HT1080 (cell line): ENCODE measurements at regions not wholly inside any gene's neighbourhood (a gene's known extent, or its start where the extent isn't known, plus 50 kb on each side); places are given as distances from the start of the nearest gene placed in this dataset.
"Not testable (repeated sequence)": the region's sequence is repeated elsewhere in the genome, so short reads cannot be mapped to it uniquely, and the experiment has no call there.

Experiments used
- DNase-seq: peaks from one replicate; pipeline ENCODE4 v3.0.0-alpha.2; 2015; ENCODE audit warnings: low read depth

DNA sequence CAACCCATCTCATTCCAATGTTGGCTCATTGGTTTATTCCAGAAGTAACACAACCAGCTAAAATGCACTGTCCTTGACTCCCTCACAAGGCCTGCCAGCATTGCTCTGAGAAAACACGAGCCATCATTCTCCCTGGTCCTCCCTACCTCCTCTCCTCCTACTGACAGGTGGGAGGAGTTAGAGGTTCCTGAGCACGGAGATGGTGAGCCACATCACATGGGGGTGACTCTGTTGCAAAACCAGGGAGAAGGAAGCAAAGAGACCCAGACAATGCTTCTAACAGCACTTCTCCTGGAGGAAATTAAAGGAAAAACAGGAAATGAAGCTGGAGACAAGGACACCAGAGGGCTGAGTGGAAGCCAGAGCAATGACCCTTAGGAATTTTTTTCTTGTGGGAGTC lies 667.4 kb downstream of the NTRK3 start:
- DNase-seq = peak; percentile 5

- DNase-seq = peak; percentile 6
Measured at GRCh38 chr15:87582169-87582568, 674.4 kb downstream of the NTRK3 start.

DNA sequence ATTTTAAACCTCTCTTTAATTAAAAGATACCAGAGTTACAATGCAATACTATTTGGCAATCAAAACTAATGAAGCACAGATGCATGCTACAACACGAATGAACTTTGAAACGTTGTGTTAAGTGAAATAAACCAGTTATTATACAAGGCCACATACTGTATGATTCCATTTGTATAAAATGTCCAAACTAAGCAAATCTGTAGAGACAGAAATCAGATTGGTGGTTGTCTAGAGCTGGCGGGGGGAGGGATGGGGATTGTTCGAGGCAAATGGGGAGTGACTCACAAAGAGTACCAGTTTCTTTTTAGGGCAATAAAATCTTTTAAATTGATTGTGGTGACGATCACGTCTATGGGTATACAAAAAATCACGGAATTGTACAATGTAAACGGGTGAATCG lies 677.0 kb downstream of the NTRK3 start:
- no peak for DNase-seq

DNA sequence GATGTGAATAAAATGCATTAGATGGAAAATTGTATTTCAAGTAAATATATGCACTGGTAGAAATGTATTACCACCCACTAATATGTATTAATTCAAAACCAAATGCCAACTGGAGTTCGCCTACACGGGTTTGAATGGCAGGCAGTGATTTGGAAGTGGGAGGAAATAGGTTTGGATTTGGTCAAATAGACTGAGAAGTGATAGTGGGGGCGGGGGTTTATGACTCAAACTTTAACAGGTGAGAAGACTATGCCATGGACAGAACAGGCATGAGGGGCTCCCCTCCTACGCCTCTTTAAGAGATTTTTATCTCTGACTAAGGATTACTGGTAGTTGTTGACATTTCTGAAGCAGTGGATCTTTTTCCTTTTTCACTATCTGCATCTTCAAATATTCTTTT lies 677.8 kb downstream of the NTRK3 start:
- no peak for DNase-seq

- no peak for DNase-seq
Measured at GRCh38 chr15:87577336-87577735, 679.2 kb downstream of the NTRK3 start.

DNA sequence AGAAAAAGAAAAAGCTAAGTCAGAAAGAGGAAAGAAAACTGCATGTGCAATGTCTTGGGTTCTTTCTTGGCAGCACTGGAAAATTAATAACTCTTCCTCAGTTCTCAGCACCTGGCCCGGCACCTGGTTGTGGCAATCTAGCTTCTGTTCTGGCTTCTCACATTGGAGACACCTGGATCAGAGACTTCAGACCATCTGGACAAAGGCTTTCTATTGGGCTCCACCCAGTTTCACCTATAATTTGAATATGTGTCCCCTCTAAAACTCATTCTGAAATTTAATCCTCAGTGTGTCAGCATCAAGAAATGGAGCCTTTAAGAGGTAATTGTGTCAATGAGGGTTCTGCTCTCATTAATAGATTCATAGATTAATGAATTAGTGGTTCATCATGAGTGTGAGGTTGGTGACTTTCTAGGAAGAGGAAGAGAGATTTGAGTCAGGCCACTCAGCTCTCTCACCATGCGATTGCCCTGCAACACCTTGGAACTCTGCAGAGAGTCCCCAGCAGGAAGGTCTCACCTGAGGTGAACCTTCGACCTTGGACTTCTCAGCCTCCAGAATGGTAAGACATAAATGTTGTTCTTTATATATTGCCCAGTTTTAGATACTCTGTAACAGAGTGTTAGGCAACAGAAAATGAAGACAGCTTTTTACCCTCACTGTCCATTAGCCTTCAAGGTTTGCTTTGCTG lies 679.9 kb downstream of the NTRK3 start:
- DNase-seq = peak; percentile 20

- DNase-seq = no peak
Measured at GRCh38 chr15:87575896-87576473, 680.6 kb downstream of the NTRK3 start.

GRCh38 chr15:87573534-87573933 lies 683.0 kb downstream of the NTRK3 start:
- DNase-seq = no peak

DNA sequence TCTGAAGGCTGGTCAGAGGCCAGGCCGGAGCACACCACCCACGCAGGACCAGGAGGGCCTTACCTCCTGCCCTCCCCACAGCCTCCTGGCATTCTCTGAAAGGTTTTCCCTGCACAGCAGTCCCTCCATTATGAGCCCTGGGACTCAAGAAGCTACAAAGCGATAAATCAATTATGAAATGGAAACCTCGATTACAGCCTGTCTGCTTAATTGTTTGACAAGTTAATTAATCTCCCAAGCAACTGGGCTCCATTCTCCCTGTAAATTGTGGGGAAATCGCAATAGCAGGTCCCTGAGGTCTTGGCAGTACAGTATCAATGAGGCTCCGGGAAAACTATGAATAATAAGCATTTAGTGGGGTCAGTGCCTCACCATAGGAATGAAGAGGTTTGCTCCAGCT lies 683.5 kb downstream of the NTRK3 start:
- DNase-seq = no peak

DNA sequence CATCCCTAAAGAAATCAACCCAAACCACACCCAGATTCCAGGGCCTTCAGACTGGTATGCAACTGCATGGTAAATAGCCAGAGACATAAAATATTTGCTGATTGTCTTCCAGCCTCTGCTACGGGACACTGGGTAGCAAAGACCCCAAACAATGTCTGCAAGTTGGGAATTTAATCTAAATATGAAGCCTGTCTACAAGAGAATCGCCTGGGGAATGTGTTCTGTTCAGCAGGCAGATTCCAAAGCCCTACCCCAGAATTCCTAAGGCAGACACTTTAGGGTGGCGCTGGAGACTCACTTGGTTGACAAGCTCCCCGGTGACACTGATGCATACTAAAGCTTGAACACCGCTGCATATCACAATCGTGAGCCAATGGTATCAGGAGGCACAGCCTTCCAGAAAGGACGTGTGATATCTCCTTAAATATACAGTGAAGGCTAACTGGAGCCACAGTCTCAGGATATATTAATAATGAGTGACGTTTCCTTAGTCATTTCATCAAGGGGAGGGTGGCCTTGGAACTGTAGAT lies 684.1 kb downstream of the NTRK3 start:
- no peak for DNase-seq

- DNase-seq = no peak
Measured at GRCh38 chr15:87570206-87570605, 686.3 kb downstream of the NTRK3 start.

- no peak for DNase-seq
Measured at GRCh38 chr15:87569581-87569980, 687.0 kb downstream of the NTRK3 start.

DNA sequence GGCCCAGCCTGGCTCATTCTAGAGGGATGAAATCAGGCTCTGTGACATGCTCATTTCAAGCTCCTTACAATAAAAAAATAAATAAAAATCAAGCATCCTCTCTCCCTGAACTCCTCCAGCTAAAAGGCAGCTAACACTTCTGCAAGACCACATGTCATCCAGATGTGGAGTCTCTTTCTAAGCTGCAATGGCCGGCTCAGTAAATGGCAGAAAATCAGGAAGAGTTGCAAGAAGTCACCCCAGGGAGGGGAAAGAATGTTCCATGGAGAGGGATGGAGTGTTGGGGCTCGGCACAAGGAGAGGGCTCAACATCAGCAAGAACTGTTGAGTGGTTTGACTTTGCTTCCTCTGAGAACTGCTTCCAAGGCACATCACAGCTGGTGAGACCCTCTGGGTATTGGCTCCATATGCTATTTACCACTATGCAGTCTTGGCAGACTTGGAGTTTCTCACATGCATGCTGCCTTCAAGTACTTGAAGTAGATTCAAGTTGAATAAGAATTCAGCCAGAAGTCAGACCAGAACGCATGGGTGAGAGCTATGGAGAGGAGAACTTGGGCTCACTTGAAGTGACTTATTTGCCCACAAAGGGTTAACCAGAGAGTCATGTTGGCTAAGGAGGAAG lies 689.0 kb downstream of the NTRK3 start:
- DNase-seq = no peak

GRCh38 chr15:87566236-87566635 lies 690.3 kb downstream of the NTRK3 start:
- no peak for DNase-seq

- DNase-seq = no peak
Measured at GRCh38 chr15:87564681-87565080, 691.9 kb downstream of the NTRK3 start.

DNA sequence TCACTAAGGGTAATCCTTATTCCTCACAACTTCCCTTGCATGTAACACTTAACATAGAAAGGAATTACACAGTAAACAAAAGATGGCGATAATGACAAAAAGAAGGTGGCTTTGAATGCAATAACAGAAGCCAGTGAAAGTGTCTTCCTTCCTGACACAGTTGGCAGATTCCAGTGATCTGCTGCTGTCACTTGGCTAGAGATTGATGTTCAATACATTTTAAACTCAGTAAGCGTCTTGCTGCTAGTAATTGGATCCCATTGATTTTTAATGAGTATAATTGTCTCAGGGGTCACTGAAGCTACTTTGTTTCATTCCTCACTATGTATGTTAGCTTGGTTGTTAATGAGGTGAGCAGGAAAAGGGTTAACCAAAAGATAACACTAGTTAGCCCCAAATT lies 692.7 kb downstream of the NTRK3 start:
- no peak for DNase-seq

- no peak for DNase-seq
Measured at GRCh38 chr15:87562203-87562602, 694.3 kb downstream of the NTRK3 start.

DNA sequence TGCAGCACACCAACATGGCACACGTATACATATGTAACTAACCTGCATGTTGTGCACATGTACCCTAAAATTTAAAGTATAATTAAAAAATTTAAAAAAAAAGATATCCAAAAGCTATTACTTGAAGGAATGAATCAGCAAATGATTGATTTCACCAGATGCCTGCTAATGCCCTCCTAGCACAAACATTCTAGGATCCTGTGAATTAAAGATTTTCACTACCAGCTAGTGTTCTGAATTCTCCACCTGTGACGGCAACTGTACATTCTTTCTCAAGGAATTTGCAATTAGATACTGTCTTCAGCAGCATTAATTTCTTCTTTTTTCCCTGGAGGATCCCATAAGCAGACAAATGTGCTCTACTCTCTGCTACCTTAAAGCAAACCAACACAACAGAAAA lies 694.9 kb downstream of the NTRK3 start:
- no peak for DNase-seq

- no peak for DNase-seq
Measured at GRCh38 chr15:87557881-87558280, 698.7 kb downstream of the NTRK3 start.

DNA sequence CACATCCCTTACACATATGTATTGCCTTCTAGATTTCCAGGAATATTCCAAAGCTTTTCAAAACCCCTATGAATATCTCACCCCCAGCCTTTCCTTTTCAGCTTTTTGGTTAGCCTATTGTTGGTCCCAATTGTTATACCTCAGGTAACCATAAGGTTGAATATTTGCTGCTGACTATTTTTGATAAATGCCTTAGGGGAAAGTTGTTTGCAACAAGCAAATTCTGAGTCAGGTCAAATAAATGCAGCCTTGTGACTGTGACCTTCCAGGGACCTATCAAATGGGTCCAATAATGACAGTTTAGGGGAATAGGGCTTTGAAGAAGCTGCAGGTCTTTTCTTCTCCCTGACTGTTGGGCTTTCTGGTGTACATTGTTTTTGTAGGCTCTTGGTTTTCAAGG lies 699.7 kb downstream of the NTRK3 start:
- no peak for DNase-seq

DNA sequence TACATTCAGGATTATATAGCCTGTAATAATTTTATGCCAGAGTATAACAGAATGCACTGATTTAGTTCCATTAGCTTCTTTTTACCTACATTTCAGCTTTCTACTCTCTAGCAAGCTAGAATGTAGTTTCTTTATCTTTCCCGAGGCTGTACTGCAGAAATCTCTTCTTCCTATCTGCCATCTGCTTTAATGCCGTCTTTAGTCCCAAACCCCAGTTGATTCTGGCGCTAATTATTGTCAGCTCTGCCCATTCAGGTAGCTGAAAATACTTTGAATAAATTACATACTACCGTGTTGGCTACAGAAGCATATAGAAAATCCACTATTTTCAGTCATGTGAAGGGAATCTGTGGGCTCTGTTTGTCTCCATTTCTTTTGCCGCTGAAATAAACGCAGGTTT lies 706.7 kb downstream of the NTRK3 start:
- DNase-seq = no peak

DNA sequence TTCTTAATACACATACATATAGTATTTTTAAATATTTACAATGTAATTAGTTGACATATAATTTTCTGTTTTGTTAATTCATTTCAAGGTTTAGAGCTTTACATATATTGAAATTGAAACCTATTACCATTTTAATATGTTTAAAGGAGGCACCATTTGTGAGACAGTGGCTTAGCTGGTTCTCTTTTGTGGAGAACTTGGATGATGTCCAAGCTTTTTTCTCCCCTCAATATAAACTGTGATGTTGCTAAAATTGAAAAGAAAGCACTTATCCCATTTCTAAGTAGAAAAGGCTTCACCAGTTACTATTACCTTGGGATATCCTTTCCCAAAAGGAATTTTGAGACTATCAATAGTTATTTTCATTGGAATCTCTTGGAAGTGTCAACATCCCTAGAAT lies 707.2 kb downstream of the NTRK3 start:
- DNase-seq = no peak

- not testable (repeated sequence) for DNase-seq
Measured at GRCh38 chr15:87548590-87548989, 707.9 kb downstream of the NTRK3 start.
